ENCODE measurements at regions not wholly inside any gene's neighbourhood (a gene's known extent, or its start where the extent isn't known, plus 50 kb on each side); places are given as distances from the start of the nearest gene placed in this dataset.

DNA sequence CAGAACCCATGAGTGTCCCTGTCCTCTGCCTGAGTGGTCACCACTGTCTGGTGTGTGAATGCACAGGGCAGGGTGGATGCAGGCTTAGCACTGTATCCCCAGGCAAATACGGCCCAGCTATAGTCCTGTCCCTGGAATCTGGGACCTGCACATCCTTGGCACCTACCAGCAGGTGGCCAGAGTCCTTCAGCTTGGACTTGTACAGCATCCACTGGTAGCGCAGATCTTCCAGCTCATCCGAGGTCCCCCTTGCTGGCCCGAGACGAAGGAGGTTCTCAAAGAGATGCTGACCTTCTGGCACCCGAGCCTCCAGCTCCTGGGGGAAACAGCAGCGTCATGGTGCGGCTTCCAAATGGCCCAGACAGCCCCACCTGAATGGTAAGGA lies 83.4 kb downstream of the SYNE3 start:
- no peak for TF ChIP-seq POLR2A (IDR thresholded peaks at IDR 0.05)
- TF ChIP-seq, protein P1, sequence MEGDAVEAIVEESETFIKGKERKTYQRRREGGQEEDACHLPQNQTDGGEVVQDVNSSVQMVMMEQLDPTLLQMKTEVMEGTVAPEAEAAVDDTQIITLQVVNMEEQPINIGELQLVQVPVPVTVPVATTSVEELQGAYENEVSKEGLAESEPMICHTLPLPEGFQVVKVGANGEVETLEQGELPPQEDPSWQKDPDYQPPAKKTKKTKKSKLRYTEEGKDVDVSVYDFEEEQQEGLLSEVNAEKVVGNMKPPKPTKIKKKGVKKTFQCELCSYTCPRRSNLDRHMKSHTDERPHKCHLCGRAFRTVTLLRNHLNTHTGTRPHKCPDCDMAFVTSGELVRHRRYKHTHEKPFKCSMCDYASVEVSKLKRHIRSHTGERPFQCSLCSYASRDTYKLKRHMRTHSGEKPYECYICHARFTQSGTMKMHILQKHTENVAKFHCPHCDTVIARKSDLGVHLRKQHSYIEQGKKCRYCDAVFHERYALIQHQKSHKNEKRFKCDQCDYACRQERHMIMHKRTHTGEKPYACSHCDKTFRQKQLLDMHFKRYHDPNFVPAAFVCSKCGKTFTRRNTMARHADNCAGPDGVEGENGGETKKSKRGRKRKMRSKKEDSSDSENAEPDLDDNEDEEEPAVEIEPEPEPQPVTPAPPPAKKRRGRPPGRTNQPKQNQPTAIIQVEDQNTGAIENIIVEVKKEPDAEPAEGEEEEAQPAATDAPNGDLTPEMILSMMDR (IDR thresholded peaks at IDR 0.05) = no peak
